ENCODE measurements at regions not wholly inside any gene's neighbourhood (a gene's known extent, or its start where the extent isn't known, plus 50 kb on each side); places are given as distances from the start of the nearest gene placed in this dataset.

- TF ChIP-seq JUN (IDR thresholded peaks at IDR 0.05; ENCODE audit: low read depth, low read length) (no peak), HDAC6 (IDR thresholded peaks at IDR 0.05; ENCODE audit: low read depth, low read length) (no peak), SRF (IDR thresholded peaks at IDR 0.05; ENCODE audit: low read depth, low read length) (no peak), SUZ12 (IDR thresholded peaks at IDR 0.05; ENCODE audit: low read length) (no peak), CREB1 (IDR thresholded peaks at IDR 0.05) (no peak), RXRA (IDR thresholded peaks at IDR 0.05; ENCODE audit: insufficient read depth, low read depth, low read length) (no peak)
Observed at GRCh38 chr9:88753691-88754367, 218.9 kb downstream of the NXNL2 start (continued).

Measured in H1 (cell line).